CD4-positive, alpha-beta T cell (primary cell): ENCODE measurements at regions not wholly inside any gene's neighbourhood (a gene's known extent, or its start where the extent isn't known, plus 50 kb on each side); places are given as distances from the start of the nearest gene placed in this dataset.

ENCODE experiments used
- ATAC-seq: fragments of 200-7000 bp; cut with Tn5 transposase; one replicate; pipeline ENCODE4 v1.10.0; 2022; ENCODE audit warnings: mild to moderate bottlenecking; ENCODE audit not compliant: poor library complexity
- CTCF ChIA-PET: fragments of 350-600 bp; sonication (Branson Sonifier 250); formaldehyde crosslinking; loops from one replicate; lab custom pipeline; 2021; ENCODE audit warnings: antibody characterized with exemption, inconsistent platforms; lab: Charles Lee
- POLR2A ChIA-PET: fragments of 350-600 bp; sonication (Branson Sonifier 250); formaldehyde crosslinking; loops from one replicate; lab custom pipeline; 2021; ENCODE audit warnings: antibody characterized with exemption, inconsistent platforms; lab: Charles Lee
- DNase-seq, 14 experiments: peaks; one replicate each; pipeline ENCODE4 v3.0.0-alpha.2; 2013 to 2020; ENCODE audit warnings: mixed read lengths in 2 of 14
- H3K27ac ChIP-seq, 2 donors: one replicate each; pipeline versions ENCODE4 v1.5.1 to v1.7.0; 2013; ENCODE audit warnings: low read length in 2 of 2, low read depth in 1 of 2, mild to moderate bottlenecking in 1 of 2
- H3K27me3 ChIP-seq, 2 experiments: 1 replicate in 1 of 2; 2 replicates in 1 of 2; pipeline versions ENCODE4 v1.6.1 to v1.7.0; 2013; ENCODE audit warnings: low read length in 2 of 2, control low read depth in 1 of 2, mild to moderate bottlenecking in 1 of 2, moderate library complexity in 1 of 2; ENCODE audit not compliant: insufficient read depth in 2 of 2, control insufficient read depth in 1 of 2
- H3K36me3 ChIP-seq: one replicate; pipeline ENCODE4 v1.6.1; 2013; ENCODE audit warnings: low read length, control low read depth; ENCODE audit not compliant: insufficient read depth
- H3K4me1 ChIP-seq: one replicate; pipeline ENCODE4 v1.6.1; 2013; ENCODE audit warnings: low read length, control low read depth; ENCODE audit not compliant: insufficient read depth
- H3K4me3 ChIP-seq: one replicate; pipeline ENCODE4 v1.5.1; 2013; ENCODE audit warnings: mild to moderate bottlenecking, low read length, moderate library complexity
- H3K9me3 ChIP-seq, 2 experiments: 1 replicate in 1 of 2; 2 replicates in 1 of 2; pipeline versions ENCODE4 v1.6.1 to v1.7.0; 2013; ENCODE audit warnings: low read length in 2 of 2, mild to moderate bottlenecking in 2 of 2, control low read depth in 1 of 2, moderate library complexity in 1 of 2; ENCODE audit not compliant: control insufficient read depth in 1 of 2, insufficient read depth in 1 of 2
- H3K27ac Mint-ChIP-seq: one replicate; pipeline ENCODE4 v1.8.0; 2020; ENCODE audit warnings: mixed read lengths
- H3K27me3 Mint-ChIP-seq: one replicate; pipeline ENCODE4 v1.8.0; 2021; ENCODE audit warnings: mixed read lengths
- H3K36me3 Mint-ChIP-seq: one replicate; pipeline ENCODE4 v1.8.0; 2021; ENCODE audit warnings: low read depth, mixed read lengths
- H3K4me1 Mint-ChIP-seq: one replicate; pipeline ENCODE4 v1.8.0; 2021; ENCODE audit warnings: low read depth, mixed read lengths
- H3K4me3 Mint-ChIP-seq: one replicate; pipeline ENCODE4 v1.8.0; 2020; ENCODE audit warnings: mild to moderate bottlenecking, mixed read lengths
- H3K9me3 Mint-ChIP-seq: one replicate; pipeline ENCODE4 v1.8.0; 2020; ENCODE audit warnings: mixed read lengths
- CTCF ChIP-seq: fragments of 200-600 bp; IDR thresholded peaks from one replicate; pipeline ENCODE4 v1.8.0; 2022; ENCODE audit warnings: antibody characterized with exemption, mild to moderate bottlenecking
- intact Hi-C, 2 experiments: fragments of 100-400 bp; cut with DNase I in 1 of 2; cut with micrococcal nuclease in 1 of 2; formaldehyde crosslinking; loops; one replicate each; pipeline versions ENCODE4 v1.15.1 to v1.9.0; 2023 to 2025; cut with DNase I, micrococcal nuclease

- Histone ChIP-seq H3K27ac (no peak overlapping the region), H3K36me3 (peaks cover 3% of the 10 kb centered on the region), H3K4me3 (no peak overlapping the region), H3K4me1 (no peaks in the 10 kb centered on the region), H3K9me3 (peaks cover 0 to 3% of the 10 kb centered on the region in 2 experiments), H3K27me3 (no peaks in the 10 kb centered on the region)
- no peak for TF ChIP-seq CTCF
- no peak overlapping the region for H3K27ac Mint-ChIP-seq
- intact Hi-C loops, result no loop called here
- POLR2A ChIA-PET, result no interaction called here
- no peak for ATAC-seq
- no peak for DNase-seq
- H3K4me3 Mint-ChIP-seq, result no peak overlapping the region
- peaks cover 2% of the 10 kb centered on the region for H3K9me3 Mint-ChIP-seq
- H3K4me1 Mint-ChIP-seq, result peaks cover 4% of the 10 kb centered on the region
- CTCF ChIA-PET, result no interaction called here
- H3K36me3 Mint-ChIP-seq, result no peaks in the 10 kb centered on the region
- no peaks in the 10 kb centered on the region for H3K27me3 Mint-ChIP-seq
These were observed 269.8 kb upstream of the PWP1 start for GRCh38 chr12:107415834-107416233.

- ATAC-seq (no peak), DNase-seq (no peak)
- H3K27ac ChIP-seq, result no peak overlapping the region
- no peaks in the 10 kb centered on the region for H3K27me3 ChIP-seq
- H3K27me3 Mint-ChIP-seq, result no peaks in the 10 kb centered on the region
- POLR2A ChIA-PET, result no interaction called here
- H3K9me3 Mint-ChIP-seq, result peaks cover 2% of the 10 kb centered on the region
- intact Hi-C loops, result no loop called here
- H3K4me1 Mint-ChIP-seq, result peaks cover 4% of the 10 kb centered on the region
- H3K4me3 ChIP-seq, result no peak overlapping the region
- H3K9me3 ChIP-seq, result peaks cover 0 to 3% of the 10 kb centered on the region in 2 experiments
- H3K36me3 Mint-ChIP-seq, result no peaks in the 10 kb centered on the region
- CTCF ChIA-PET, result no interaction called here
- peaks cover 3% of the 10 kb centered on the region for H3K36me3 ChIP-seq
- no peak overlapping the region for H3K27ac Mint-ChIP-seq
- H3K4me1 ChIP-seq, result no peaks in the 10 kb centered on the region
- no peak for TF ChIP-seq CTCF
- H3K4me3 Mint-ChIP-seq, result no peak overlapping the region
These were observed 268.6 kb upstream of the PWP1 start for GRCh38 chr12:107417004-107417403.

- intact Hi-C loops, result no loop called here
- H3K4me3 Mint-ChIP-seq, result no peak overlapping the region
- H3K36me3 Mint-ChIP-seq, result no peaks in the 10 kb centered on the region
- CTCF ChIA-PET, result no interaction called here
- peaks cover 0 to 3% of the 10 kb centered on the region in 2 experiments for H3K9me3 ChIP-seq
- H3K27ac ChIP-seq, result no peak overlapping the region
- H3K4me3 ChIP-seq, result no peak overlapping the region
- peaks cover 3% of the 10 kb centered on the region for H3K36me3 ChIP-seq
- no peaks in the 10 kb centered on the region for H3K27me3 ChIP-seq
- H3K27me3 Mint-ChIP-seq, result no peaks in the 10 kb centered on the region
- H3K4me1 ChIP-seq, result no peaks in the 10 kb centered on the region
- peaks cover 2% of the 10 kb centered on the region for H3K9me3 Mint-ChIP-seq
- DNase-seq (no peak), ATAC-seq (no peak)
- H3K4me1 Mint-ChIP-seq, result peaks cover 4% of the 10 kb centered on the region
- POLR2A ChIA-PET, result no interaction called here
- H3K27ac Mint-ChIP-seq, result no peak overlapping the region
- TF ChIP-seq CTCF, result no peak
These were observed 266.6 kb upstream of the PWP1 start for GRCh38 chr12:107418981-107419380.
